Lower leg skin (tissue), 4 donors: ENCODE measurements at regions not wholly inside any gene's neighbourhood (a gene's known extent, or its start where the extent isn't known, plus 50 kb on each side); places are given as distances from the start of the nearest gene placed in this dataset.

ENCODE experiments used
- DNase-seq, 2 donors: peaks; one replicate each; pipeline ENCODE4 v3.0.0-alpha.2; 2019; ENCODE audit warnings: low spot score in 2 of 2
- H3K4me3 ChIP-seq: fragments of 200-600 bp; sonication (generic); 2 replicates; pipeline ENCODE4 v1.5.1; 2017; ENCODE audit warnings: mild to moderate bottlenecking, low read depth; ENCODE audit not compliant: poor library complexity, severe bottlenecking
- CTCF ChIP-seq, 3 donors: fragments of 450-650 bp; IDR thresholded peaks; one replicate each; pipeline ENCODE4 v1.5.1; 2016; ENCODE audit warnings: antibody characterized with exemption in 3 of 3, mild to moderate bottlenecking in 3 of 3, moderate library complexity in 2 of 3
- POLR2A ChIP-seq, 2 donors: fragments of 450-650 bp; IDR thresholded peaks; one replicate each; pipeline ENCODE4 v1.6.1; 2016 to 2017; ENCODE audit warnings: antibody characterized with exemption in 2 of 2, mild to moderate bottlenecking in 1 of 2, moderate library complexity in 1 of 2
- WGBS, 2 donors: methylation state at CpG; one replicate each; pipeline ENCODE4 v1.1.5; 2018; 5-methylcytosine and 5-hydroxymethylcytosine counted together
- intact Hi-C: fragments of 100-400 bp; cut with DNase I; formaldehyde crosslinking; loops from one replicate; pipeline ENCODE4 v1.15.0; 2023; ENCODE audit warnings: low total_unique reads

- DNase-seq, result no peak
- no peak for TF ChIP-seq POLR2A (IDR thresholded peaks at IDR 0.05)
- no peak for TF ChIP-seq CTCF (IDR thresholded peaks at IDR 0.05)
- H3K4me3 ChIP-seq, result no peak overlapping the region
- intact Hi-C loops, result no loop called here
- WGBS, 2 donors, result 77% methylated on average over 7 of the region's 7 CpGs
Observed at GRCh38 chr3:25044762-25045710, 383.0 kb upstream of the RARB start.

DNA sequence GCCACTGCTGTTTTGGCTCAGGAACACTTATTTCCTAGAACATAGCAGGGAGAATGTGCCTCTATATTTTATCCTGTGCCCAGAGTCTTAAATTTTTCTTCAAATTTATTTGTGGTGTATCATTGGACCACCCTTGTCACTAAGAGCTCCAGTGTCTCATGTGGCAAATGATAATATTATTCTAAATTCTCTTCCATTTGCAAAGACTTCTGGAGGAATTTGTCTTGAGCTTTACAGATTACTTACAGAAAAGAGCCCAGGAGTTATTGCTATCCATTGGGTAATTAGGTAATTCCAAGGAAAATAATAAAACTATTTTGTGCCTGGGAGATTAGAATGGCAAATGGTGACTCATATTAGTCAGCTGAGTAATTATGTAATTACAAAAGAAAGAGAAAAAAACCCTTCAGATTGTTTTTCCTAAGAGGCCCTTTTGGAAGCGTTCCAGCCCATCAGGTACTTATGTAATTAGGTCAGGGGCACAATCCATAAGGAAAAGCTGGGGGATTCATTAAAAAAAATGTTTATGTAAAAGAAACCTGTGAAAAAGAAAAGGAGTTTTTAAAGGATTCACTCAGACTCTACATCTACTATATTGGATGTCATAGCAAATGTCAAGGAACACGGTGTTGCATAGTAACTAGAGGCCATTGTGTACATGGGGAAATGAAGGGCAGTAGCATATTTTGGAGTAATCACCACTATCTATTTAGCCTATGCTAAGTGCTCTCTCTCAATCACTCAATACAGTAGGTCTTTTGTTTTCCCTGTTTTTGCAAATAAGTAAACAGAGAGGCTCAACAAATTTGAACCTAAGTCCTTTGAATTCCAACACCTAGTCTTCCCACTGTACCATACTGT lies 380.9 kb upstream of the RARB start:
- 73 to 81% methylated on average over 2 of the region's 2 CpGs for WGBS, 2 donors
- intact Hi-C loops, result no loop called here
- DNase-seq, result no peak
- TF ChIP-seq CTCF (IDR thresholded peaks at IDR 0.05), result no peak
- TF ChIP-seq POLR2A (IDR thresholded peaks at IDR 0.05), result no peak
- no peak overlapping the region for H3K4me3 ChIP-seq

GRCh38 chr3:25049304-25049703 lies 378.8 kb upstream of the RARB start:
- intact Hi-C loops, result no loop called here
- TF ChIP-seq CTCF (IDR thresholded peaks at IDR 0.05) (no peak), POLR2A (IDR thresholded peaks at IDR 0.05) (no peak)
- H3K4me3 ChIP-seq, result no peak overlapping the region
- 82 to 88% methylated on average over 3 of the region's 3 CpGs for WGBS, 2 donors
- DNase-seq, result no peak

DNA sequence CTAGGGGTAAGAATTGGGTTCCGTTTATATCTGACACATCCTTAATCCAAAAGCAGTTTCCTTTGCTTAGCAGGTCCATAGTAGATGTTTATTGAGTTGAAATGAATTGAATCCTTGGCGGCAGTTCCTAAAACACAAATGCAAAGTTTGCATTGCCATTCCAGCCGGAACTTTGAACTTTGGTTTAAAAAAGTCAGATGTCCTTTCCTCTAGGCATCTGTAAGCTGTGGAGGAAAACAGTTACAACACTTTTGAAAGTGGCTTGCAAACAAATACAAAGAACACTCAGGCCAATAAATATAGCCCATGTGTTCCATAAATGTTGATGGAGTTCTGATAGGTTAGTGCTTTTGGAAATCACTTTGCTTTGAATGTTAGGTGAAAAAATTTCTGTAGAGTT lies 374.7 kb upstream of the RARB start:
- 88 to 89% methylated on average over 3 of the region's 3 CpGs for WGBS, 2 donors
- intact Hi-C loops, result no loop called here
- TF ChIP-seq POLR2A (IDR thresholded peaks at IDR 0.05) (no peak), CTCF (IDR thresholded peaks at IDR 0.05) (no peak)
- no peak for DNase-seq
- no peak overlapping the region for H3K4me3 ChIP-seq

DNA sequence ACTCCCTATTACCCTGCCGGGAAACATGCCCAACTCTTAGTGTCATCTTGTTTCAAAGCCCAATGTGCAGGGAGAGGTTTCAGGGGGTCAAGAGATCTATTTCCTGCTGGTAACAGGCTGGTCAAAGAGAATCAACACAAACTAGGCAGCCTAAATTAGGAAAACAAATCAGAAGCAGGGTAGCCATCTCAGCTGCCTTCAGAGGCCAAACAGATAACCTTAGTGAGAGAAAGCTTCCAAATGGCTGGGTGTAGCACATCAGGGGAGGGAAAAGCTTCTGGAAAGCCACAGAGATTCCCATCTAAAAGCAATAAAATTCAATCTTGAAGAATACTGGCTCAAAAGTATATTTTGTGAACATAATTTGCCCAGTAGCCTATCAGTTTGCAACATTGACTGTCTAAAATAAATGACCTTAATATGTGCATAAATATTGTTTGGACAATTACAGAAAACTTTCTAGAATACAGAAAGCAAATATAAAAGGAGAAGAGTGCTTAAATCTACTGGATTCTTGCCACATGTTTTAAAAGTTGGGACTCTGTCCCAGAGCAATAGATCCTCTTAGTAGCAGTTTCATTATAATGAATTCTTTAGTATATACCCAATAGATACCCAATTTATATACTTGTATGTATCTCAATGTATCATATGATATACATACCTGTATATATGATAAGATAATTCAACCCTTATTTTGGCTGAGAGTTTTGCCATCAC lies 371.9 kb upstream of the RARB start:
- intact Hi-C loops, result no loop called here
- no peak for TF ChIP-seq CTCF (IDR thresholded peaks at IDR 0.05)
- no peak for TF ChIP-seq POLR2A (IDR thresholded peaks at IDR 0.05)
- no peak for DNase-seq
- WGBS, 2 donors, result 44 to 66% methylated on average over 1 of the region's 1 CpG
- no peak overlapping the region for H3K4me3 ChIP-seq
